HepG2 (cell line): ENCODE measurements at regions not wholly inside any gene's neighbourhood (a gene's known extent, or its start where the extent isn't known, plus 50 kb on each side); places are given as distances from the start of the nearest gene placed in this dataset.
A peak's percentile ranks its signal among the peaks of the same experiment; 100 is the strongest.

ENCODE experiments used
- AFF4 ChIP-seq: sonication (generic); formaldehyde crosslinking; IDR thresholded peaks from 2 replicates; pipeline ENCODE4 v1.4.0; 2020; ENCODE audit warnings: missing genetic modification reagents
- BORCS8-MEF2B ChIP-seq: sonication (generic); formaldehyde crosslinking; IDR thresholded peaks from 2 replicates; pipeline ENCODE4 v1.8.0; 2022; ENCODE audit warnings: mild to moderate bottlenecking, missing genetic modification reagents
- CBX2 ChIP-seq, 2 experiments: fragments of 200-600 bp in 1 of 2; sonication (generic); formaldehyde crosslinking in 1 of 2; IDR thresholded peaks; 2 replicates each; pipeline versions ENCODE4 v1.7.0 to v1.8.1; 2018 to 2022; ENCODE audit warnings: low read depth in 2 of 2, low read length in 1 of 2, mild to moderate bottlenecking in 1 of 2, missing genetic modification reagents in 1 of 2
- CEBPG ChIP-seq: IDR thresholded peaks from 2 replicates; pipeline ENCODE4 v1.6.1; 2016
- CENPX ChIP-seq: sonication (generic); formaldehyde crosslinking; IDR thresholded peaks from 2 replicates; pipeline ENCODE4 v1.9.0; 2021; ENCODE audit warnings: mild to moderate bottlenecking, missing genetic modification reagents, moderate library complexity
- CREB1 ChIP-seq, 2 experiments: fragments of 450-650 bp in 1 of 2; IDR thresholded peaks; 2 replicates each; pipeline ENCODE4 v1.6.1; 2016 to 2017; ENCODE audit warnings: control low read depth in 1 of 2, mild to moderate bottlenecking in 1 of 2, missing compliant biosample characterization in 1 of 2, missing genetic modification characterization in 1 of 2
- CTCF ChIP-seq: sonication (generic); formaldehyde crosslinking; IDR thresholded peaks from 2 replicates; pipeline ENCODE4 v1.5.0; 2020; ENCODE audit warnings: mild to moderate bottlenecking, missing genetic modification reagents, moderate library complexity
- GATAD2A ChIP-seq: IDR thresholded peaks from 2 replicates; pipeline ENCODE4 v1.6.1; 2016
- KDM6A ChIP-seq: IDR thresholded peaks from 2 replicates; pipeline ENCODE4 v1.6.1; 2016; ENCODE audit warnings: low read depth
- MIXL1 ChIP-seq: IDR thresholded peaks from 2 replicates; pipeline ENCODE4 v1.6.1; 2016
- POLR2AphosphoS5 ChIP-seq: IDR thresholded peaks from 2 replicates; pipeline ENCODE4 v1.6.1; 2012; ENCODE audit warnings: low read depth, low read length
- SRSF1 ChIP-seq: fragments of 200-400 bp; formaldehyde crosslinking; optimal IDR thresholded peaks from 2 replicates; pipeline ENCODE3; 2017; ENCODE audit warnings: mild to moderate bottlenecking, low read depth, low read length, moderate library complexity
- XRCC5 ChIP-seq: fragments of 200-400 bp; formaldehyde crosslinking; optimal IDR thresholded peaks from 2 replicates; pipeline ENCODE3; 2017; ENCODE audit warnings: mild to moderate bottlenecking, low read length
- ZBTB20 ChIP-seq: sonication (generic); formaldehyde crosslinking; IDR thresholded peaks from 2 replicates; pipeline ENCODE4 v1.8.1; 2023; ENCODE audit warnings: missing genetic modification reagents, low read depth, mild to moderate bottlenecking, borderline replicate concordance
- ZNF143 ChIP-seq: sonication (generic); formaldehyde crosslinking; IDR thresholded peaks from 2 replicates; pipeline ENCODE4 v1.4.0; 2020; ENCODE audit warnings: missing genetic modification reagents
- ZNF276 ChIP-seq: sonication (generic); formaldehyde crosslinking; IDR thresholded peaks from 2 replicates; pipeline ENCODE4 v1.4.0; 2020; ENCODE audit warnings: mild to moderate bottlenecking, low read depth, missing genetic modification reagents
- ZNF280D ChIP-seq: sonication (generic); formaldehyde crosslinking; IDR thresholded peaks from 2 replicates; pipeline ENCODE4 v1.5.1; 2020; ENCODE audit warnings: mild to moderate bottlenecking, missing genetic modification reagents
- ZNF501 ChIP-seq: sonication (generic); formaldehyde crosslinking; IDR thresholded peaks from 2 replicates; pipeline ENCODE4 v1.5.1; 2020; ENCODE audit warnings: mild to moderate bottlenecking, moderate library complexity, missing genetic modification reagents
- ZNF747 ChIP-seq: sonication (generic); formaldehyde crosslinking; IDR thresholded peaks from 2 replicates; pipeline ENCODE4 v1.8.1; 2023; ENCODE audit warnings: missing genetic modification reagents, mild to moderate bottlenecking, borderline replicate concordance
- ZNF879 ChIP-seq: sonication (generic); formaldehyde crosslinking; IDR thresholded peaks from 2 replicates; pipeline ENCODE4 v1.8.1; 2023; ENCODE audit warnings: missing genetic modification reagents

GRCh38 chr12:93005928-93006392, 76.9 kb upstream of the EEA1 start (continued):
- TF ChIP-seq POLR2AphosphoS5 (peak; percentile 38; the same call in 1 of the 2 replicates), AFF4 (CRISPR knock-in tag) (no peak), CBX2 (IDR thresholded peaks at IDR 0.05; ENCODE audit: low read depth, low read length) (no peak), CBX2 (CRISPR knock-in tag; IDR thresholded peaks at IDR 0.05; ENCODE audit: low read depth) (no peak), KDM6A (CRISPR knock-in tag) (peak; percentile 37; the same call in 1 of the 2 replicates), ZNF501 (CRISPR knock-in tag) (peak; percentile 63; the same call in 1 of the 2 replicates), CEBPG (CRISPR knock-in tag) (0 out of 2 replicates have a peak, but pooled peaks have one; percentile 27), CTCF (peak; percentile 6; the same call in 1 of the 2 replicates), XRCC5 (peak; percentile 55), ZNF276 (peak; percentile 45; the same call in 1 of the 2 replicates), BORCS8-MEF2B (0 out of 2 replicates have a peak, but pooled peaks have one; percentile 55), ZBTB20 (CRISPR knock-in tag) (peak; percentile 46; the same call in 1 of the 2 replicates), ZNF143 (0 out of 2 replicates have a peak, but pooled peaks have one; percentile 39), GATAD2A (peak; percentile 65), ZNF747 (CRISPR knock-in tag) (no peak), MIXL1 (CRISPR knock-in tag) (peak; percentile 48; the same call in 1 of the 2 replicates), CREB1 (IDR thresholded peaks at IDR 0.05) (no peak), CREB1 (CRISPR knock-in tag; IDR thresholded peaks at IDR 0.05) (peak; percentile 43; the same call in 1 of the 2 replicates), SRSF1 (no peak), ZNF879 (CRISPR knock-in tag) (no peak), ZNF280D (CRISPR knock-in tag) (peak; percentile 69; the same call in 1 of the 2 replicates), CENPX (CRISPR knock-in tag) (no peak)
